ENCODE measurements at regions not wholly inside any gene's neighbourhood (a gene's known extent, or its start where the extent isn't known, plus 50 kb on each side); places are given as distances from the start of the nearest gene placed in this dataset.

GRCh38 chr6:140480852-140481251, 1106.4 kb upstream of the CITED2 start:
- no peak for DNase-seq (ENCODE audit: insufficient read length, low spot score, missing footprints)
- Histone ChIP-seq H3K4me1 (ENCODE audit: insufficient read depth, low read length) (peaks cover 14% of the 10 kb centered on the region), H2AFZ (ENCODE audit: low read length) (peak overlapping the region; percentile 96), H3K27ac (ENCODE audit: low read depth, low read length) (no peak overlapping the region), H3K36me3 (ENCODE audit: insufficient read depth, low read length) (no peaks in the 10 kb centered on the region), H3K4me2 (ENCODE audit: insufficient read depth, low read length) (no peak overlapping the region), H3K9me3 (ENCODE audit: low read depth, low read length) (peaks cover 6% of the 10 kb centered on the region), H3K27me3 (ENCODE audit: insufficient read depth, low read length) (no peaks in the 10 kb centered on the region), H3K4me3 (ENCODE audit: insufficient read depth, low read length) (no peak overlapping the region), H4K20me1 (ENCODE audit: insufficient read depth, low read length) (no peaks in the 10 kb centered on the region), H3K79me2 (ENCODE audit: insufficient read depth, low read length) (no peaks in the 10 kb centered on the region)
- no peak for TF ChIP-seq CTCF (IDR thresholded peaks at IDR 0.05; ENCODE audit: extremely low read depth, low read depth, low read length)

GRCh38 chr6:140478631-140479030, 1104.2 kb upstream of the CITED2 start:
- Histone ChIP-seq H3K9me3 (ENCODE audit: low read depth, low read length) (peaks cover 6% of the 10 kb centered on the region), H3K27ac (ENCODE audit: low read depth, low read length) (no peak overlapping the region), H3K27me3 (ENCODE audit: insufficient read depth, low read length) (no peaks in the 10 kb centered on the region), H3K4me1 (ENCODE audit: insufficient read depth, low read length) (peaks cover 3% of the 10 kb centered on the region), H3K79me2 (ENCODE audit: insufficient read depth, low read length) (no peaks in the 10 kb centered on the region), H2AFZ (ENCODE audit: low read length) (peak overlapping the region; percentile 12), H4K20me1 (ENCODE audit: insufficient read depth, low read length) (no peaks in the 10 kb centered on the region), H3K4me2 (ENCODE audit: insufficient read depth, low read length) (no peak overlapping the region), H3K36me3 (ENCODE audit: insufficient read depth, low read length) (no peaks in the 10 kb centered on the region), H3K4me3 (ENCODE audit: insufficient read depth, low read length) (no peak overlapping the region)
- TF ChIP-seq CTCF (IDR thresholded peaks at IDR 0.05; ENCODE audit: extremely low read depth, low read depth, low read length): no peak
- no peak for DNase-seq (ENCODE audit: insufficient read length, low spot score, missing footprints)

GRCh38 chr6:140475086-140475485, 1100.6 kb upstream of the CITED2 start:
- no peak for TF ChIP-seq CTCF (IDR thresholded peaks at IDR 0.05; ENCODE audit: extremely low read depth, low read depth, low read length)
- peak overlapping the region; percentile 77 for H2AFZ ChIP-seq (ENCODE audit: low read length)
- no peak for DNase-seq (ENCODE audit: insufficient read length, low spot score, missing footprints)
- no peaks in the 10 kb centered on the region for H4K20me1 ChIP-seq (ENCODE audit: insufficient read depth, low read length)
- H3K36me3 ChIP-seq (ENCODE audit: insufficient read depth, low read length): no peaks in the 10 kb centered on the region
- H3K27me3 ChIP-seq (ENCODE audit: insufficient read depth, low read length): no peaks in the 10 kb centered on the region
- H3K4me2 ChIP-seq (ENCODE audit: insufficient read depth, low read length): no peak overlapping the region
- no peaks in the 10 kb centered on the region for H3K4me1 ChIP-seq (ENCODE audit: insufficient read depth, low read length)
- H3K27ac ChIP-seq (ENCODE audit: low read depth, low read length): no peak overlapping the region
- H3K9me3 ChIP-seq (ENCODE audit: low read depth, low read length): peaks cover 6% of the 10 kb centered on the region
- no peaks in the 10 kb centered on the region for H3K79me2 ChIP-seq (ENCODE audit: insufficient read depth, low read length)
- H3K4me3 ChIP-seq (ENCODE audit: insufficient read depth, low read length): no peak overlapping the region

- Histone ChIP-seq H2AFZ (ENCODE audit: low read length) (no peak overlapping the region), H3K79me2 (ENCODE audit: insufficient read depth, low read length) (no peaks in the 10 kb centered on the region), H4K20me1 (ENCODE audit: insufficient read depth, low read length) (no peaks in the 10 kb centered on the region), H3K4me2 (ENCODE audit: insufficient read depth, low read length) (no peak overlapping the region), H3K4me3 (ENCODE audit: insufficient read depth, low read length) (no peak overlapping the region), H3K4me1 (ENCODE audit: insufficient read depth, low read length) (peaks cover 21% of the 10 kb centered on the region), H3K36me3 (ENCODE audit: insufficient read depth, low read length) (no peaks in the 10 kb centered on the region), H3K9me3 (ENCODE audit: low read depth, low read length) (no peaks in the 10 kb centered on the region), H3K27ac (ENCODE audit: low read depth, low read length) (no peak overlapping the region), H3K27me3 (ENCODE audit: insufficient read depth, low read length) (no peaks in the 10 kb centered on the region)
- DNase-seq (ENCODE audit: insufficient read length, low spot score, missing footprints): no peak
- TF ChIP-seq CTCF (IDR thresholded peaks at IDR 0.05; ENCODE audit: extremely low read depth, low read depth, low read length): no peak
Observed at GRCh38 chr6:140464720-140465119, 1090.3 kb upstream of the CITED2 start.
